Glutamatergic neuron (in vitro differentiated cells): ENCODE measurements at regions not wholly inside any gene's neighbourhood (a gene's known extent, or its start where the extent isn't known, plus 50 kb on each side); places are given as distances from the start of the nearest gene placed in this dataset.

Source experiments
- DNase-seq: peaks from one replicate; pipeline ENCODE4 v3.0.0; 2022
- H3K27ac Mint-ChIP-seq: one replicate; pipeline ENCODE4 v1.8.0; 2020; ENCODE audit warnings: mild to moderate bottlenecking, mixed read lengths, inconsistent platforms; ENCODE audit not compliant: unreplicated experiment
- H3K27me3 Mint-ChIP-seq: one replicate; pipeline ENCODE4 v1.8.0; 2020; ENCODE audit warnings: mild to moderate bottlenecking, moderate library complexity, mixed read lengths, inconsistent platforms; ENCODE audit not compliant: unreplicated experiment
- H3K36me3 Mint-ChIP-seq: one replicate; pipeline ENCODE4 v1.8.0; 2020; ENCODE audit warnings: mild to moderate bottlenecking, mixed read lengths, inconsistent platforms; ENCODE audit not compliant: unreplicated experiment
- H3K4me1 Mint-ChIP-seq: one replicate; pipeline ENCODE4 v1.8.0; 2020; ENCODE audit warnings: mild to moderate bottlenecking, low read depth, mixed read lengths, inconsistent platforms; ENCODE audit not compliant: unreplicated experiment
- H3K4me3 Mint-ChIP-seq: one replicate; pipeline ENCODE4 v1.8.0; 2020; ENCODE audit warnings: mild to moderate bottlenecking, mixed read lengths, inconsistent platforms; ENCODE audit not compliant: unreplicated experiment
- H3K9me3 Mint-ChIP-seq: one replicate; pipeline ENCODE4 v1.8.0; 2020; ENCODE audit warnings: mild to moderate bottlenecking, moderate library complexity, mixed read lengths, inconsistent platforms; ENCODE audit not compliant: unreplicated experiment
- CTCF ChIP-seq: fragments of 200-600 bp; sonication (generic); IDR thresholded peaks from one replicate; pipeline ENCODE4 v1.5.0; 2021; ENCODE audit not compliant: partially characterized antibody, unreplicated experiment

- peaks cover 16% of the 10 kb centered on the region for H3K4me1 Mint-ChIP-seq
- peaks cover 2% of the 10 kb centered on the region for H3K9me3 Mint-ChIP-seq
- TF ChIP-seq CTCF, result no peak
- no peak overlapping the region for H3K4me3 Mint-ChIP-seq
- H3K27ac Mint-ChIP-seq, result no peak overlapping the region
- no peaks in the 10 kb centered on the region for H3K36me3 Mint-ChIP-seq
- no peak for DNase-seq
- peaks cover 4% of the 10 kb centered on the region for H3K27me3 Mint-ChIP-seq
These were observed 63.0 kb upstream of the ANTXRL start for GRCh38 chr10:46223626-46224413.

- no peaks in the 10 kb centered on the region for H3K9me3 Mint-ChIP-seq
- no peak for DNase-seq
- TF ChIP-seq CTCF, result no peak
- no peaks in the 10 kb centered on the region for H3K36me3 Mint-ChIP-seq
- no peak overlapping the region for H3K27ac Mint-ChIP-seq
- peaks cover 4% of the 10 kb centered on the region for H3K27me3 Mint-ChIP-seq
- H3K4me3 Mint-ChIP-seq, result no peak overlapping the region
- peaks cover 12% of the 10 kb centered on the region for H3K4me1 Mint-ChIP-seq
These were observed 62.4 kb upstream of the ANTXRL start for GRCh38 chr10:46224414-46224682.

GRCh38 chr10:46225597-46225996 is 61.2 kb upstream of the ANTXRL start:
- Mint-ChIP-seq H3K27me3 (peaks cover 4% of the 10 kb centered on the region), H3K36me3 (no peaks in the 10 kb centered on the region), H3K9me3 (peaks cover 2% of the 10 kb centered on the region), H3K4me3 (no peak overlapping the region), H3K4me1 (peaks cover 5% of the 10 kb centered on the region), H3K27ac (no peak overlapping the region)
- no peak for DNase-seq
- no peak for TF ChIP-seq CTCF

- Mint-ChIP-seq H3K36me3 (no peaks in the 10 kb centered on the region), H3K4me1 (peaks cover 5% of the 10 kb centered on the region), H3K4me3 (no peak overlapping the region), H3K27ac (no peak overlapping the region), H3K9me3 (peaks cover 2% of the 10 kb centered on the region), H3K27me3 (peaks cover 4% of the 10 kb centered on the region)
- no peak for TF ChIP-seq CTCF
- DNase-seq, result no peak
These were observed 60.6 kb upstream of the ANTXRL start for GRCh38 chr10:46226232-46226631.

GRCh38 chr10:46226900-46227558 is 59.8 kb upstream of the ANTXRL start:
- Mint-ChIP-seq H3K27ac (no peak overlapping the region), H3K9me3 (peaks cover 2% of the 10 kb centered on the region), H3K36me3 (no peaks in the 10 kb centered on the region), H3K27me3 (peaks cover 4% of the 10 kb centered on the region), H3K4me3 (no peak overlapping the region), H3K4me1 (peaks cover 5% of the 10 kb centered on the region)
- no peak for DNase-seq
- no peak for TF ChIP-seq CTCF
